Panc1 (cell line): ENCODE measurements at regions not wholly inside any gene's neighbourhood (a gene's known extent, or its start where the extent isn't known, plus 50 kb on each side); places are given as distances from the start of the nearest gene placed in this dataset.

ENCODE experiments used
- CTCF ChIP-seq: fragments of 450-650 bp; IDR thresholded peaks from 2 replicates; pipeline ENCODE4 v1.5.1; 2017; ENCODE audit warnings: mild to moderate bottlenecking
- POLR2AphosphoS5 ChIP-seq: IDR thresholded peaks from 2 replicates; pipeline ENCODE4 v1.6.1; 2012; ENCODE audit warnings: mild to moderate bottlenecking, low read depth, low read length, moderate library complexity
- SIN3A ChIP-seq: IDR thresholded peaks from 2 replicates; pipeline ENCODE4 v1.6.1; 2012; ENCODE audit warnings: low read depth, mild to moderate bottlenecking, low read length, moderate library complexity, borderline replicate concordance; ENCODE audit not compliant: insufficient read depth
- TF ChIP-seq, protein P1 (sequence below), 2 experiments: IDR thresholded peaks; 2 replicates each; pipeline ENCODE4 v1.6.1; 2011 to 2012; ENCODE audit warnings: low read depth in 2 of 2, control low read depth in 1 of 2, low read length in 1 of 2, mild to moderate bottlenecking in 1 of 2, moderate library complexity in 1 of 2; ENCODE audit not compliant: insufficient read depth in 1 of 2

GRCh38 chr2:195495966-195496365, 161.1 kb upstream of the SLC39A10 start:
- no peak for TF ChIP-seq CTCF
- TF ChIP-seq, protein P1, sequence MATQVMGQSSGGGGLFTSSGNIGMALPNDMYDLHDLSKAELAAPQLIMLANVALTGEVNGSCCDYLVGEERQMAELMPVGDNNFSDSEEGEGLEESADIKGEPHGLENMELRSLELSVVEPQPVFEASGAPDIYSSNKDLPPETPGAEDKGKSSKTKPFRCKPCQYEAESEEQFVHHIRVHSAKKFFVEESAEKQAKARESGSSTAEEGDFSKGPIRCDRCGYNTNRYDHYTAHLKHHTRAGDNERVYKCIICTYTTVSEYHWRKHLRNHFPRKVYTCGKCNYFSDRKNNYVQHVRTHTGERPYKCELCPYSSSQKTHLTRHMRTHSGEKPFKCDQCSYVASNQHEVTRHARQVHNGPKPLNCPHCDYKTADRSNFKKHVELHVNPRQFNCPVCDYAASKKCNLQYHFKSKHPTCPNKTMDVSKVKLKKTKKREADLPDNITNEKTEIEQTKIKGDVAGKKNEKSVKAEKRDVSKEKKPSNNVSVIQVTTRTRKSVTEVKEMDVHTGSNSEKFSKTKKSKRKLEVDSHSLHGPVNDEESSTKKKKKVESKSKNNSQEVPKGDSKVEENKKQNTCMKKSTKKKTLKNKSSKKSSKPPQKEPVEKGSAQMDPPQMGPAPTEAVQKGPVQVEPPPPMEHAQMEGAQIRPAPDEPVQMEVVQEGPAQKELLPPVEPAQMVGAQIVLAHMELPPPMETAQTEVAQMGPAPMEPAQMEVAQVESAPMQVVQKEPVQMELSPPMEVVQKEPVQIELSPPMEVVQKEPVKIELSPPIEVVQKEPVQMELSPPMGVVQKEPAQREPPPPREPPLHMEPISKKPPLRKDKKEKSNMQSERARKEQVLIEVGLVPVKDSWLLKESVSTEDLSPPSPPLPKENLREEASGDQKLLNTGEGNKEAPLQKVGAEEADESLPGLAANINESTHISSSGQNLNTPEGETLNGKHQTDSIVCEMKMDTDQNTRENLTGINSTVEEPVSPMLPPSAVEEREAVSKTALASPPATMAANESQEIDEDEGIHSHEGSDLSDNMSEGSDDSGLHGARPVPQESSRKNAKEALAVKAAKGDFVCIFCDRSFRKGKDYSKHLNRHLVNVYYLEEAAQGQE (IDR thresholded peaks at IDR 0.05; ENCODE audit: insufficient read depth in 1 of 2, low read depth in 2 of 2, low read length in 1 of 2), result no peak
- no peak for TF ChIP-seq POLR2AphosphoS5
- TF ChIP-seq SIN3A, result no peak
